ENCODE measurements at regions not wholly inside any gene's neighbourhood (a gene's known extent, or its start where the extent isn't known, plus 50 kb on each side); places are given as distances from the start of the nearest gene placed in this dataset.

DNA sequence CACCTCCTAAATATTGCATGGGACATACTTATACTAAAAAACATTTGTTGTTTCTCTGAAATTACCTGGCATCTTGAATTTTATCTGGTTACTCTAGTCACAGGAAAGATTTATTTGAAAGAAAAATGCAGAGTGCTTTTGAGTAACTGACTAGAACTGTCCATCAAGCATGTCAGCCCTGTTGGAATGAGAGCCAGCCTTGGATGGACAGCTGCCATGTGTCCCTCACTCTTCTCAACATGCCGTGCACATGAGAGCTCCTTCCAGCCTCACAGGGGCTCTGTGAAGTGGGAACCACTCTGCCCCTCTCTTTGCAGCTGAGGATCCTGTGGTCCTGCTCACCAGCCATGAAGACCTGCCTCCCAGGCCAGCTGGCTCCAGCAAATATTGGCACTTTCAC lies 118.3 kb upstream of the SHH start:
- H3K27ac ChIP-seq (ENCODE audit: low read depth in 2 of 2, low read length in 2 of 2): no peak overlapping the region
- no peak for FAIRE-seq
- peaks cover 0 to 2% (median 0%) of the 10 kb centered on the region in 3 donors for H3K9me3 ChIP-seq (ENCODE audit: control insufficient read depth in 2 of 3, insufficient read depth in 1 of 3, low read length in 3 of 3)
- no peaks in the 10 kb centered on the region for H3K4me1 ChIP-seq (ENCODE audit: control insufficient read depth in 2 of 3, insufficient read depth in 2 of 3, low read depth in 1 of 3, low read length in 3 of 3)
- H3K4me3 ChIP-seq (ENCODE audit: low read length in 3 of 3): no peak overlapping the region
- H3K9ac ChIP-seq (ENCODE audit: low read length in 3 of 3): no peak overlapping the region
- H3K27me3 ChIP-seq (ENCODE audit: control insufficient read depth, insufficient read depth, low read length): no peaks in the 10 kb centered on the region
- no peaks in the 10 kb centered on the region for H3K36me3 ChIP-seq (ENCODE audit: control insufficient read depth in 2 of 3, insufficient read depth in 3 of 3, low read length in 3 of 3)
- intact Hi-C loops (cut with DNase I): no loop called here
- peak in 1 of 5 donors; percentile 45 for DNase-seq
- TF ChIP-seq, protein P1, sequence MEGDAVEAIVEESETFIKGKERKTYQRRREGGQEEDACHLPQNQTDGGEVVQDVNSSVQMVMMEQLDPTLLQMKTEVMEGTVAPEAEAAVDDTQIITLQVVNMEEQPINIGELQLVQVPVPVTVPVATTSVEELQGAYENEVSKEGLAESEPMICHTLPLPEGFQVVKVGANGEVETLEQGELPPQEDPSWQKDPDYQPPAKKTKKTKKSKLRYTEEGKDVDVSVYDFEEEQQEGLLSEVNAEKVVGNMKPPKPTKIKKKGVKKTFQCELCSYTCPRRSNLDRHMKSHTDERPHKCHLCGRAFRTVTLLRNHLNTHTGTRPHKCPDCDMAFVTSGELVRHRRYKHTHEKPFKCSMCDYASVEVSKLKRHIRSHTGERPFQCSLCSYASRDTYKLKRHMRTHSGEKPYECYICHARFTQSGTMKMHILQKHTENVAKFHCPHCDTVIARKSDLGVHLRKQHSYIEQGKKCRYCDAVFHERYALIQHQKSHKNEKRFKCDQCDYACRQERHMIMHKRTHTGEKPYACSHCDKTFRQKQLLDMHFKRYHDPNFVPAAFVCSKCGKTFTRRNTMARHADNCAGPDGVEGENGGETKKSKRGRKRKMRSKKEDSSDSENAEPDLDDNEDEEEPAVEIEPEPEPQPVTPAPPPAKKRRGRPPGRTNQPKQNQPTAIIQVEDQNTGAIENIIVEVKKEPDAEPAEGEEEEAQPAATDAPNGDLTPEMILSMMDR (IDR thresholded peaks at IDR 0.05; ENCODE audit: borderline replicate concordance, extremely low read depth, insufficient read depth): no peak

DNA sequence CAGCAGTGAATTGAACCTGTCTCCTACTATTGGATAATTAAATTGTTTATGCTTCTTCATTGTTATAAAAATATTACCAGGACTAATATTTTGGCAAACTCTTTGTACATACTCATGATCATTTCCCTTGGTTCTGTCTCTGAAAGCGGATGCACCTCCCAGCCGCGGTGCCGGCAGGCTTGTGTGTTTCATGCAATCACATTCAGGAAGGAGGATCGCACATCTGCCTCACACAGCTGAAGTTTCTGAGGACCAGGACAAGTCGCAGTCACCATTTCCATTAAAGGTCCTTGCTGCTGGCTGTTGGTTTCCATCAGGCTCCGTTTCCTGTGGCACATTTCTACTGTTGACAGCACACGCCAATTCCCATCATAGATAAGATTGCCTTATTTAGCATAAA lies 117.8 kb upstream of the SHH start:
- H3K9me3 ChIP-seq (ENCODE audit: control insufficient read depth in 2 of 3, insufficient read depth in 1 of 3, low read length in 3 of 3): peaks cover 0 to 2% (median 0%) of the 10 kb centered on the region in 3 donors
- FAIRE-seq: no peak
- no peak overlapping the region for H3K9ac ChIP-seq (ENCODE audit: low read length in 3 of 3)
- no peaks in the 10 kb centered on the region for H3K4me1 ChIP-seq (ENCODE audit: control insufficient read depth in 2 of 3, insufficient read depth in 2 of 3, low read depth in 1 of 3, low read length in 3 of 3)
- TF ChIP-seq, protein P1 (IDR thresholded peaks at IDR 0.05; ENCODE audit: borderline replicate concordance, extremely low read depth, insufficient read depth): no peak
- H3K27ac ChIP-seq (ENCODE audit: low read depth in 2 of 2, low read length in 2 of 2): no peak overlapping the region
- H3K27me3 ChIP-seq (ENCODE audit: control insufficient read depth, insufficient read depth, low read length): no peaks in the 10 kb centered on the region
- no peak overlapping the region for H3K4me3 ChIP-seq (ENCODE audit: low read length in 3 of 3)
- intact Hi-C loops (cut with DNase I): no loop called here
- H3K36me3 ChIP-seq (ENCODE audit: control insufficient read depth in 2 of 3, insufficient read depth in 3 of 3, low read length in 3 of 3): no peaks in the 10 kb centered on the region
- DNase-seq: peak in 1 of 5 donors; percentile 12

DNA sequence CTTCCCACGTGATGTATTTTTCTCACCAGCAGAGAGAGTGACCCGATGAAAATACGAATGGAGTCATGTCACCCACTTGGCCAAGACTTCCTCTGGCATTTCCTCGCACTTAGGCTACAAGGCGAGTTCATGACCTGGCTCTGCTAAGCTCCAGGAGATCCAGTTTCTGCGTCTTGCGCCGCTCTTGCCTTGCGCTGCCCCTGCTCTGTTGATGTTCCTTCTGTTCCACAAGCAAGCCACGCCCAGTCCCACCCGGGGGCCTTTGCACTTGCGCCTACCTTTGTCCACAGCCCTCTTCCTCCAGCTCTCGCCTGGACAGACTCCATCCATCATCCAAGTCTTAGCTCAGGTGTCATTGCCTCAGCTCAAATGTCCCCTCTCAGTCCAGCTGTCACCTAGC lies 116.3 kb upstream of the SHH start:
- TF ChIP-seq, protein P1 (IDR thresholded peaks at IDR 0.05; ENCODE audit: borderline replicate concordance, extremely low read depth, insufficient read depth): no peak
- Histone ChIP-seq H3K4me1 (ENCODE audit: control insufficient read depth in 2 of 3, insufficient read depth in 2 of 3, low read depth in 1 of 3, low read length in 3 of 3) (no peaks in the 10 kb centered on the region), H3K9ac (ENCODE audit: low read length in 3 of 3) (no peak overlapping the region), H3K36me3 (ENCODE audit: control insufficient read depth in 2 of 3, insufficient read depth in 3 of 3, low read length in 3 of 3) (no peaks in the 10 kb centered on the region), H3K9me3 (ENCODE audit: control insufficient read depth in 2 of 3, insufficient read depth in 1 of 3, low read length in 3 of 3) (peaks cover 0 to 2% (median 0%) of the 10 kb centered on the region in 3 donors), H3K4me3 (ENCODE audit: low read length in 3 of 3) (no peak overlapping the region), H3K27ac (ENCODE audit: low read depth in 2 of 2, low read length in 2 of 2) (no peak overlapping the region), H3K27me3 (ENCODE audit: control insufficient read depth, insufficient read depth, low read length) (no peaks in the 10 kb centered on the region)
- DNase-seq (peak in 2 of 5 donors; percentile 17 to 60), FAIRE-seq (no peak)
- intact Hi-C loops (cut with DNase I): no loop called here

DNA sequence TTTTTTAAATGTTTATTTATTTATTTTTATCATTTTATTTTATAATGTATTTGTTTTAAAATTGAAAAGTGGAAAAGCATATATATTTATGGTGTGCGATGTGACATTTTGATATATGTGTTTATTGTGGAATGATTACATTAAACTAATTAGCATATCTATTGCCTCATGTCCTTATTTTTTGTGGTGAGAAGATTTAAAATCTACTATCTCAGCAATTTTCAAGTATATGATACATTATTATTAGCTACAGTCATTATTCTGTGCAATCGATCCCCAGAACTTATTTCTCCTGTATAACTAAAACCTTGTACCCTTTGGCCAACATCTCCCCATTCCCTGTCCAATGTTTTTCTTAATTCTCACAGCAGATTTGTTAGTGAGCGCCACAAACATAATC lies 115.6 kb upstream of the SHH start:
- peaks cover 0 to 2% (median 0%) of the 10 kb centered on the region in 3 donors for H3K9me3 ChIP-seq (ENCODE audit: control insufficient read depth in 2 of 3, insufficient read depth in 1 of 3, low read length in 3 of 3)
- H3K4me1 ChIP-seq (ENCODE audit: control insufficient read depth in 2 of 3, insufficient read depth in 2 of 3, low read depth in 1 of 3, low read length in 3 of 3): no peaks in the 10 kb centered on the region
- no peaks in the 10 kb centered on the region for H3K27me3 ChIP-seq (ENCODE audit: control insufficient read depth, insufficient read depth, low read length)
- intact Hi-C loops (cut with DNase I): no loop called here
- H3K4me3 ChIP-seq (ENCODE audit: low read length in 3 of 3): no peak overlapping the region
- DNase-seq (no peak), FAIRE-seq (no peak)
- TF ChIP-seq, protein P1 (IDR thresholded peaks at IDR 0.05; ENCODE audit: borderline replicate concordance, extremely low read depth, insufficient read depth): no peak
- H3K9ac ChIP-seq (ENCODE audit: low read length in 3 of 3): no peak overlapping the region
- no peaks in the 10 kb centered on the region for H3K36me3 ChIP-seq (ENCODE audit: control insufficient read depth in 2 of 3, insufficient read depth in 3 of 3, low read length in 3 of 3)
- H3K27ac ChIP-seq (ENCODE audit: low read depth in 2 of 2, low read length in 2 of 2): no peak overlapping the region

Data from kidney (tissue), 13 donors.